OCI-LY1 (cell line): ENCODE measurements at regions not wholly inside any gene's neighbourhood (a gene's known extent, or its start where the extent isn't known, plus 50 kb on each side); places are given as distances from the start of the nearest gene placed in this dataset.

Source experiments
- H2AFZ ChIP-seq: fragments of 200-600 bp; sonication (generic), shearing (Covaris generic); 2 replicates; pipeline ENCODE4 v1.6.0; 2014; ENCODE audit warnings: antibody characterized with exemption, mild to moderate bottlenecking, low read length
- H3F3A ChIP-seq: fragments of 200-600 bp; sonication (generic), shearing (Covaris generic); 2 replicates; pipeline ENCODE4 v1.6.0; 2014; ENCODE audit warnings: mild to moderate bottlenecking, antibody characterized with exemption, low read length, moderate library complexity; ENCODE audit not compliant: insufficient read depth
- H3K27ac ChIP-seq: fragments of 200-600 bp; sonication (generic); 2 replicates; pipeline ENCODE4 v1.5.1; 2014; ENCODE audit warnings: low read length, mixed run types, mild to moderate bottlenecking, low read depth; ENCODE audit not compliant: poor library complexity, severe bottlenecking
- H3K27me3 ChIP-seq: fragments of 200-600 bp; sonication (generic); 2 replicates; pipeline ENCODE4 v1.6.0; 2014; ENCODE audit warnings: antibody characterized with exemption, mild to moderate bottlenecking, low read length, moderate library complexity; ENCODE audit not compliant: insufficient read depth
- H3K36me3 ChIP-seq: fragments of 200-600 bp; sonication (generic); 2 replicates; pipeline ENCODE4 v1.6.1; 2014; ENCODE audit warnings: mild to moderate bottlenecking, antibody characterized with exemption, low read length, moderate library complexity, mixed read lengths; ENCODE audit not compliant: insufficient read depth
- H3K4me1 ChIP-seq: fragments of 200-600 bp; sonication (generic); 2 replicates; pipeline ENCODE4 v1.5.1; 2014; ENCODE audit warnings: mild to moderate bottlenecking, low read length, moderate library complexity; ENCODE audit not compliant: insufficient read depth, severe bottlenecking
- H3K4me2 ChIP-seq: fragments of 200-600 bp; sonication (generic), shearing (Covaris generic); 2 replicates; pipeline ENCODE4 v1.6.1; 2014; ENCODE audit warnings: low read length
- H3K4me3 ChIP-seq: fragments of 200-600 bp; sonication (generic); 2 replicates; pipeline ENCODE4 v1.5.1; 2014; ENCODE audit warnings: low read length, low read depth, mild to moderate bottlenecking, mixed read lengths; ENCODE audit not compliant: poor library complexity, severe bottlenecking
- H3K79me2 ChIP-seq: fragments of 200-600 bp; shearing (Covaris generic); 2 replicates; pipeline ENCODE4 v1.6.1; 2016; ENCODE audit warnings: mixed run types, low read length, mixed read lengths; ENCODE audit not compliant: insufficient read depth
- H3K9ac ChIP-seq: fragments of 200-600 bp; sonication (generic), shearing (Covaris generic); 2 replicates; pipeline ENCODE4 v1.6.1; 2014; ENCODE audit warnings: mild to moderate bottlenecking, low read length, mixed read lengths
- H3K9me2 ChIP-seq: fragments of 200-600 bp; sonication (generic), shearing (Covaris generic); 2 replicates; pipeline ENCODE4 v1.6.1; 2014; ENCODE audit warnings: low read depth, mild to moderate bottlenecking, low read length, mixed read lengths
- H3K9me3 ChIP-seq: fragments of 200-600 bp; shearing (Covaris generic); 2 replicates; pipeline ENCODE4 v1.6.1; 2014; ENCODE audit warnings: low read length, mixed read lengths
- H4K20me1 ChIP-seq: fragments of 200-600 bp; sonication (generic), shearing (Covaris generic); 2 replicates; pipeline ENCODE4 v1.6.0; 2016; ENCODE audit warnings: mild to moderate bottlenecking, low read length; ENCODE audit not compliant: insufficient read depth
- EZH2 ChIP-seq: fragments of 200-600 bp; sonication (generic), shearing (Covaris generic); IDR thresholded peaks from 2 replicates; pipeline ENCODE4 v1.8.0; 2017; ENCODE audit warnings: borderline replicate concordance, mixed run types, mild to moderate bottlenecking, antibody characterized with exemption, low read length, moderate library complexity, mixed read lengths
- TF ChIP-seq, protein P1 (sequence below): fragments of 200-600 bp; sonication (generic), shearing (Covaris generic); IDR thresholded peaks from 2 replicates; pipeline ENCODE4 v1.5.1; 2017; ENCODE audit warnings: mild to moderate bottlenecking, antibody characterized with exemption, low read length, moderate library complexity, mixed read lengths

DNA sequence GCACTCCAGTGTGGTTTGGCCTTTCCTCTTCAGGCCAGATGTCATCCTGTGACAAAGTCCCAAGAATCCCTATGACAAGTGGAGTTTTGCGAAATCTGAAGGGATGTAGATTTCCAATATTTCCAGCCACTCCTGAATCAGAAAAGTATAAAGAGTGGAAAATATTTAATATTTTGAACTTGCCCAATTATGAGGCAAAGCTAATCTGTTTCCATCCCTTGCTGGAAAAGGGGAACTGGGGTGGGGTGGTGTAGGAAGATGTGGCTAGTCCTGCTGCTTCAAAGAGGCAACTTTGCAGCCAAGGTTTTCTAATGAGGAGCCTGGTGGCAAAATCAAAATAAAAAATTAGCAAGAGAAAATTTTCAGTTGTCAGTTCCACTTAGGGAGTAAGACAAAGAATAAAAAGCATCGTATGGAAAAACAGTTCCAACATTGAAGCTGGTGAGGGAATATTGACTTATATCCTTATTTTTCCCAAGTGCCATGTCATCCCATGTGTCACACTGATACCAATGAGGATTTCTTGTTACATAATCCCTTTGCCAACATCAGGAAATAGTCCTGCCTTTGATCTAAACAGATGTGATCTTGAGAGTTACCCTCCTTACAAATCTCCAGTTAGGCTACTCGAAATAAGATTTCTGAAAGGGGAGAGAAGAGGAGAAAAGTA, 480.0 kb upstream of the JARID2 start:
- Histone ChIP-seq H3K79me2 (no peaks in the 10 kb centered on the region), H3K27me3 (no peaks in the 10 kb centered on the region), H3K4me3 (no peak overlapping the region), H4K20me1 (no peaks in the 10 kb centered on the region), H3K4me2 (no peak overlapping the region), H3K9me3 (no peaks in the 10 kb centered on the region), H3K9me2 (no peaks in the 10 kb centered on the region), H3F3A (no peaks in the 10 kb centered on the region), H2AFZ (no peak overlapping the region), H3K4me1 (no peaks in the 10 kb centered on the region), H3K36me3 (no peaks in the 10 kb centered on the region), H3K9ac (no peak overlapping the region), H3K27ac (no peak overlapping the region)
- TF ChIP-seq EZH2, result no peak
- TF ChIP-seq, protein P1, sequence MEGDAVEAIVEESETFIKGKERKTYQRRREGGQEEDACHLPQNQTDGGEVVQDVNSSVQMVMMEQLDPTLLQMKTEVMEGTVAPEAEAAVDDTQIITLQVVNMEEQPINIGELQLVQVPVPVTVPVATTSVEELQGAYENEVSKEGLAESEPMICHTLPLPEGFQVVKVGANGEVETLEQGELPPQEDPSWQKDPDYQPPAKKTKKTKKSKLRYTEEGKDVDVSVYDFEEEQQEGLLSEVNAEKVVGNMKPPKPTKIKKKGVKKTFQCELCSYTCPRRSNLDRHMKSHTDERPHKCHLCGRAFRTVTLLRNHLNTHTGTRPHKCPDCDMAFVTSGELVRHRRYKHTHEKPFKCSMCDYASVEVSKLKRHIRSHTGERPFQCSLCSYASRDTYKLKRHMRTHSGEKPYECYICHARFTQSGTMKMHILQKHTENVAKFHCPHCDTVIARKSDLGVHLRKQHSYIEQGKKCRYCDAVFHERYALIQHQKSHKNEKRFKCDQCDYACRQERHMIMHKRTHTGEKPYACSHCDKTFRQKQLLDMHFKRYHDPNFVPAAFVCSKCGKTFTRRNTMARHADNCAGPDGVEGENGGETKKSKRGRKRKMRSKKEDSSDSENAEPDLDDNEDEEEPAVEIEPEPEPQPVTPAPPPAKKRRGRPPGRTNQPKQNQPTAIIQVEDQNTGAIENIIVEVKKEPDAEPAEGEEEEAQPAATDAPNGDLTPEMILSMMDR, result no peak

DNA sequence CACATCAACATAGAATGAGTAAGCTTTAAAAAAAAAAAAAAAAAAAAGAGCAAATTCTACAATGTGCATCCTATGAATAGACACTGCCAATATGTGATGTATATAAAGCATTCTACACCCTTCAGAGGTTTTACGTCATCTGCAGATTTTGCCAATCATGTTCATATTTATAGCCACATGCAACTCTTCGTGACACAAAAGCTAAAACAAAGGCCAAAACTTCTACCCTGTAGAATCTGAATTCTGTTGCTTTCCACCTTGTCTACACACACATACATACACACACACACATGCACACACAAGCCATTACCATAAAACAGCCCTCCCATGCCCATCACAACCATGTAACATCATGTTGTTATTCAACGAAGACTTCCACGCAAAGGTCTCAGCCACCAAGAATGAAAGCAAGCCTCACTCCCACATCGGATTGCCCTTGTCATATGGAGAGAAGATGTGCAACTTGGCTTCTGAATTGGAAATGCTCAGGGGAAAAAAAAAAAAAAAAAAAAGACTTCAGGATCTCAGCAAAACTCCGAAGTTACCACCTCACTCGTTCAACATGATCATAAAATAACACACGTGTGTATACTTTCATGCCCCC, 479.4 kb upstream of the JARID2 start:
- TF ChIP-seq, protein P1, result no peak
- TF ChIP-seq EZH2, result no peak
- no peak overlapping the region for H3K4me3 ChIP-seq

DNA sequence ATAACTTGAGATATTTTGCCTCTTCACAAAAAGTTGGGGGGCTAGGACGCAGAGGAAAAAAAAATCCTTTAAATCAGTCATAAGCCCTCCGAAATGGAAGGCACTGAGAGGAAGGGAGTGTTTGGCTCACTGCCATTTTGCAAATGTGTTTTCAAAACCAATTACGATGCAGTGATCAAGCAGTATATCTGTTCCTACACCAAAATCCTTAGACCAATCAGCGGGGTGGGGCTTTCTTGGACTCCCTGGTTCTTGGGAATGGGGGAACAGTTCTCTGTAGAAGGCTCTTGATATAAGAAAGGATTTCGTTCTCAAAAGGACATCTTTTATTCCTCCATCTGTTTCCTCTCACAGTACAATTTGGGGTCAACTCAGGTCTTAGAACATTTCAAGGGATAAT, 478.6 kb upstream of the JARID2 start:
- H3F3A ChIP-seq, result no peaks in the 10 kb centered on the region
- H3K4me3 ChIP-seq, result no peak overlapping the region
- no peaks in the 10 kb centered on the region for H3K9me2 ChIP-seq
- TF ChIP-seq, protein P1, result no peak
- TF ChIP-seq EZH2, result no peak
- no peaks in the 10 kb centered on the region for H3K36me3 ChIP-seq
- no peak overlapping the region for H3K4me2 ChIP-seq
- no peaks in the 10 kb centered on the region for H3K27me3 ChIP-seq
- no peaks in the 10 kb centered on the region for H3K9me3 ChIP-seq
- H3K4me1 ChIP-seq, result no peaks in the 10 kb centered on the region
- H3K27ac ChIP-seq, result no peak overlapping the region
- H3K79me2 ChIP-seq, result no peaks in the 10 kb centered on the region
- H3K9ac ChIP-seq, result no peak overlapping the region
- H4K20me1 ChIP-seq, result no peaks in the 10 kb centered on the region
- H2AFZ ChIP-seq, result no peak overlapping the region

More for the DNA sequence above, 479.4 kb upstream of the JARID2 start:
- Histone ChIP-seq H3K9me3 (no peaks in the 10 kb centered on the region), H3K9me2 (no peaks in the 10 kb centered on the region), H3K27ac (no peak overlapping the region), H2AFZ (no peak overlapping the region), H3F3A (no peaks in the 10 kb centered on the region), H3K9ac (no peak overlapping the region), H3K4me1 (no peaks in the 10 kb centered on the region), H3K79me2 (no peaks in the 10 kb centered on the region), H3K27me3 (no peaks in the 10 kb centered on the region), H3K36me3 (no peaks in the 10 kb centered on the region), H3K4me2 (no peak overlapping the region), H4K20me1 (no peaks in the 10 kb centered on the region)
